ENCODE measurements at regions not wholly inside any gene's neighbourhood (a gene's known extent, or its start where the extent isn't known, plus 50 kb on each side); places are given as distances from the start of the nearest gene placed in this dataset.

DNA sequence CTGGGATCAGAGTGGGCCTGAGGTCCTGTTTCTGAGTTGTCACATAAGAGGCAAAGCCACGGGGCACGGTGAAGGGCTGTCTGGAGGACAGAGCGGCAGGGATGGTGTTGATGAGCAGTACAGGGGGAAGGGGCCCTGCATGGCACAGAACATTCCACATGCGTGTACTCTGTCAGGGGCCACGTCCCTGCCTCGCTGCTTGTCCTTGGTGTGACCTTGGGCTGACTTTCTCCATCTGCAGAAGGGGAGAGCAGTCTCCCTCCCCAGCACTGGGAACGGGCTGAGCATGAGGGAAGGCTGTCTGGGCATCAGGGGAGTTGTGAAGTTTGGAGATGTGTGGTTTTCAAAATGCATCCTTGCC is 71.5 kb upstream of the GSE1 start:
- TF ChIP-seq, protein P1, sequence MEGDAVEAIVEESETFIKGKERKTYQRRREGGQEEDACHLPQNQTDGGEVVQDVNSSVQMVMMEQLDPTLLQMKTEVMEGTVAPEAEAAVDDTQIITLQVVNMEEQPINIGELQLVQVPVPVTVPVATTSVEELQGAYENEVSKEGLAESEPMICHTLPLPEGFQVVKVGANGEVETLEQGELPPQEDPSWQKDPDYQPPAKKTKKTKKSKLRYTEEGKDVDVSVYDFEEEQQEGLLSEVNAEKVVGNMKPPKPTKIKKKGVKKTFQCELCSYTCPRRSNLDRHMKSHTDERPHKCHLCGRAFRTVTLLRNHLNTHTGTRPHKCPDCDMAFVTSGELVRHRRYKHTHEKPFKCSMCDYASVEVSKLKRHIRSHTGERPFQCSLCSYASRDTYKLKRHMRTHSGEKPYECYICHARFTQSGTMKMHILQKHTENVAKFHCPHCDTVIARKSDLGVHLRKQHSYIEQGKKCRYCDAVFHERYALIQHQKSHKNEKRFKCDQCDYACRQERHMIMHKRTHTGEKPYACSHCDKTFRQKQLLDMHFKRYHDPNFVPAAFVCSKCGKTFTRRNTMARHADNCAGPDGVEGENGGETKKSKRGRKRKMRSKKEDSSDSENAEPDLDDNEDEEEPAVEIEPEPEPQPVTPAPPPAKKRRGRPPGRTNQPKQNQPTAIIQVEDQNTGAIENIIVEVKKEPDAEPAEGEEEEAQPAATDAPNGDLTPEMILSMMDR (IDR thresholded peaks at IDR 0.05; ENCODE audit: low read depth, low read length): no peak
- no peak for TF ChIP-seq EZH2phosphoT487 (IDR thresholded peaks at IDR 0.05; ENCODE audit: low read depth)
